K562 (cell line): ENCODE measurements at regions not wholly inside any gene's neighbourhood (a gene's known extent, or its start where the extent isn't known, plus 50 kb on each side); places are given as distances from the start of the nearest gene placed in this dataset.

ENCODE experiments used
- ATAC-seq: fragments of 200-7000 bp; cut with Tn5 transposase; 3 replicates; pipeline ENCODE4 v1.9.1; 2020; ENCODE audit warnings: moderate library complexity
- BruUV-seq: library from RNA; stranded (reverse); fragments of 400-500 nt; replicated peaks from 2 replicates; lab custom pipeline; 2021; lab: Mats Ljungman, UMichigan
- CTCF ChIA-PET: fragments of 300-600 bp; formaldehyde crosslinking; extraction: SDS; loops from one replicate; lab custom pipeline; 2021; ENCODE audit warnings: low intra/inter-chr PET ratio; lab: Yijun Ruan, JAX
- POLR2A ChIA-PET: fragments of 300-600, 350-650 bp; sonication (Branson Sonifier 250); formaldehyde crosslinking; extraction: SDS; loops from one replicate; lab custom pipeline; 2021; ENCODE audit warnings: antibody characterized with exemption, inconsistent platforms; lab: Yijun Ruan, JAX
- DNase-seq, 4 experiments: peaks; one replicate each; pipeline versions ENCODE4 v3.0.0 to v3.0.0-alpha.2; 2011 to 2018; ENCODE audit warnings: low spot score in 3 of 4, mixed read lengths in 3 of 4; ENCODE audit errors: extremely low read depth in 1 of 4
- FAIRE-seq: peaks from 2 replicates; lab custom pipeline; 2011; peaks lifted over from hg19 to GRCh38; lab: Jason Lieb, UNC
- H2AFZ ChIP-seq: 2 replicates; pipeline ENCODE4 v1.6.0; 2011; ENCODE audit warnings: low read depth, low read length, control low read depth, inconsistent platforms
- H3K27ac ChIP-seq: fragments of 200-600 bp; 3 replicates; pipeline ENCODE4 v1.8.0; 2011; ENCODE audit warnings: low read depth, mild to moderate bottlenecking, control low read depth, inconsistent platforms, low read length, moderate library complexity, mixed read lengths; ENCODE audit errors: extremely low read depth
- H3K27me3 ChIP-seq, 2 experiments: fragments of 300-600 bp in 1 of 2; 2 replicates in 1 of 2; 3 replicates in 1 of 2; pipeline versions ENCODE4 v1.6.0 to v1.8.0; 2011; ENCODE audit warnings: inconsistent platforms in 2 of 2, low read length in 2 of 2, mild to moderate bottlenecking in 1 of 2, mixed read lengths in 1 of 2, moderate library complexity in 1 of 2; ENCODE audit not compliant: control insufficient read depth in 2 of 2, insufficient read depth in 2 of 2
- H3K36me3 ChIP-seq: fragments of 300-600 bp; 3 replicates; pipeline ENCODE4 v1.8.0; 2011; ENCODE audit warnings: mild to moderate bottlenecking, low read length, inconsistent platforms; ENCODE audit not compliant: control insufficient read depth, insufficient read depth
- H3K4me1 ChIP-seq, 2 experiments: fragments of 200-600 bp in 1 of 2; replicated peaks in 1 of 2; 2 replicates in 1 of 2; 3 replicates in 1 of 2; pipeline versions ENCODE4 v1.5.1 to v1.8.0; 2011; ENCODE audit warnings: inconsistent platforms in 2 of 2, low read length in 2 of 2, mild to moderate bottlenecking in 1 of 2, mixed read lengths in 1 of 2, moderate library complexity in 1 of 2; ENCODE audit not compliant: control insufficient read depth in 2 of 2, insufficient read depth in 2 of 2
- H3K4me2 ChIP-seq: 2 replicates; pipeline ENCODE4 v1.6.1; 2011; ENCODE audit warnings: low read length, control low read depth, inconsistent platforms, mixed read lengths; ENCODE audit not compliant: insufficient read depth
- H3K4me3 ChIP-seq: fragments of 200-600 bp; sonication (generic), shearing (Covaris generic); 2 replicates; pipeline ENCODE4 v1.5.1; 2016; ENCODE audit warnings: control low read depth, inconsistent platforms
- H3K79me2 ChIP-seq: fragments of 200-600 bp; 3 replicates; pipeline ENCODE4 v1.8.0; 2011; ENCODE audit warnings: low read length, inconsistent platforms; ENCODE audit not compliant: control insufficient read depth, insufficient read depth
- H3K9ac ChIP-seq, 2 experiments: 2 replicates each; pipeline versions ENCODE4 v1.6.0 to v1.6.1; 2011; ENCODE audit warnings: low read depth in 2 of 2, low read length in 2 of 2, control low read depth in 1 of 2, inconsistent platforms in 1 of 2, mild to moderate bottlenecking in 1 of 2, mixed read lengths in 1 of 2; ENCODE audit not compliant: insufficient read depth in 1 of 2
- H3K9me1 ChIP-seq: one replicate; pipeline ENCODE4 v1.6.0; 2011; ENCODE audit warnings: inconsistent platforms, mild to moderate bottlenecking, low read length, moderate library complexity; ENCODE audit not compliant: control insufficient read depth, insufficient read depth
- H3K9me3 ChIP-seq: replicated peaks from 2 replicates; pipeline ENCODE4 v1.5.1; 2011; ENCODE audit warnings: low read depth, low read length, inconsistent platforms; ENCODE audit not compliant: control insufficient read depth, insufficient read depth
- H4K20me1 ChIP-seq: replicated peaks from 2 replicates; pipeline ENCODE4 v1.6.1; 2011; ENCODE audit warnings: low read length, inconsistent platforms, mixed read lengths; ENCODE audit not compliant: control insufficient read depth, insufficient read depth
- NCOR1 ChIP-seq: fragments of 450-650 bp; IDR thresholded peaks from 2 replicates; pipeline ENCODE4 v1.6.1; 2016; ENCODE audit warnings: mild to moderate bottlenecking, moderate library complexity
- NR2C1 ChIP-seq, 2 experiments: fragments of 450-650 bp; IDR thresholded peaks; 2 replicates each; pipeline ENCODE4 v1.6.1; 2017; ENCODE audit warnings: mild to moderate bottlenecking in 2 of 2, antibody characterized with exemption in 1 of 2, inconsistent platforms in 1 of 2, missing compliant biosample characterization in 1 of 2, missing genetic modification characterization in 1 of 2
- PML ChIP-seq: IDR thresholded peaks from 2 replicates; pipeline ENCODE4 v1.6.1; 2012; ENCODE audit warnings: low read length, inconsistent platforms
- PURB ChIP-seq: sonication (generic); formaldehyde crosslinking; IDR thresholded peaks from 2 replicates; pipeline ENCODE4 v1.9.0; 2021; ENCODE audit warnings: low read depth, mild to moderate bottlenecking, missing genetic modification reagents
- SMC3 ChIP-seq: conservative IDR thresholded peaks from 2 replicates; pipeline ENCODE4 v1.6.1; 2011; ENCODE audit warnings: low read depth, low read length, improper control_type of control experiment; ENCODE audit not compliant: insufficient read depth
- SPI1 ChIP-seq: IDR thresholded peaks from 2 replicates; pipeline ENCODE4 v1.6.1; 2011; ENCODE audit warnings: low read depth, low read length, control low read depth, borderline replicate concordance
- TAL1 ChIP-seq: fragments of 450-650 bp; IDR thresholded peaks from 2 replicates; pipeline ENCODE4 v1.6.1; 2016; ENCODE audit warnings: mild to moderate bottlenecking
- ZBTB26 ChIP-seq: fragments of 450-650 bp; formaldehyde crosslinking; IDR thresholded peaks from 2 replicates; pipeline ENCODE4 v1.4.0; 2022; ENCODE audit warnings: missing genetic modification characterization
- ZFX ChIP-seq: sonication (generic); formaldehyde crosslinking; IDR thresholded peaks from 2 replicates; pipeline ENCODE4 v1.8.0; 2022; ENCODE audit warnings: mild to moderate bottlenecking, missing genetic modification reagents, moderate library complexity
- ZNF436 ChIP-seq: fragments of 250-450, 450-650 bp; sonication (Bioruptor Pico); formaldehyde crosslinking; IDR thresholded peaks from 2 replicates; pipeline ENCODE4 v1.7.0; 2020; ENCODE audit warnings: mild to moderate bottlenecking
- WGBS: fragments of 100-300 bp; shearing (Covaris generic); methylation state at CpG from one replicate; pipeline ENCODE4 v1.1.6; 2016; ENCODE audit warnings: low coverage, mixed read lengths; ENCODE audit not compliant: insufficient coverage; ENCODE audit errors: missing lambda C conversion rate; 5-methylcytosine and 5-hydroxymethylcytosine counted together
- in situ Hi-C: fragments of 300-500 bp; cut with MboI; formaldehyde crosslinking; loops from 4 replicates; pipeline ENCODE4 v1.15.0; 2018; ENCODE audit warnings: inconsistent platforms, mixed read lengths
- intact Hi-C: fragments of 100-400 bp; cut with micrococcal nuclease; formaldehyde crosslinking; loops from 2 replicates; pipeline ENCODE4 v1.14.2; 2022
- TF ChIP-seq, protein P1 (sequence below): fragments of 450-650 bp; IDR thresholded peaks from 2 replicates; pipeline ENCODE4 v1.6.1; 2018; ENCODE audit not compliant: partially characterized antibody
- TF ChIP-seq, protein P2 (sequence below): sonication (generic); formaldehyde crosslinking; IDR thresholded peaks from 2 replicates; pipeline ENCODE4 v1.8.0; 2022; ENCODE audit warnings: mild to moderate bottlenecking, missing genetic modification reagents
- TF ChIP-seq, protein P3 (sequence below): IDR thresholded peaks from 3 replicates; pipeline ENCODE4 v1.6.1; 2011; ENCODE audit warnings: borderline replicate concordance, mild to moderate bottlenecking, moderate library complexity; ENCODE audit not compliant: insufficient read length; ENCODE audit errors: extremely low read depth

- TF ChIP-seq, protein P1, sequence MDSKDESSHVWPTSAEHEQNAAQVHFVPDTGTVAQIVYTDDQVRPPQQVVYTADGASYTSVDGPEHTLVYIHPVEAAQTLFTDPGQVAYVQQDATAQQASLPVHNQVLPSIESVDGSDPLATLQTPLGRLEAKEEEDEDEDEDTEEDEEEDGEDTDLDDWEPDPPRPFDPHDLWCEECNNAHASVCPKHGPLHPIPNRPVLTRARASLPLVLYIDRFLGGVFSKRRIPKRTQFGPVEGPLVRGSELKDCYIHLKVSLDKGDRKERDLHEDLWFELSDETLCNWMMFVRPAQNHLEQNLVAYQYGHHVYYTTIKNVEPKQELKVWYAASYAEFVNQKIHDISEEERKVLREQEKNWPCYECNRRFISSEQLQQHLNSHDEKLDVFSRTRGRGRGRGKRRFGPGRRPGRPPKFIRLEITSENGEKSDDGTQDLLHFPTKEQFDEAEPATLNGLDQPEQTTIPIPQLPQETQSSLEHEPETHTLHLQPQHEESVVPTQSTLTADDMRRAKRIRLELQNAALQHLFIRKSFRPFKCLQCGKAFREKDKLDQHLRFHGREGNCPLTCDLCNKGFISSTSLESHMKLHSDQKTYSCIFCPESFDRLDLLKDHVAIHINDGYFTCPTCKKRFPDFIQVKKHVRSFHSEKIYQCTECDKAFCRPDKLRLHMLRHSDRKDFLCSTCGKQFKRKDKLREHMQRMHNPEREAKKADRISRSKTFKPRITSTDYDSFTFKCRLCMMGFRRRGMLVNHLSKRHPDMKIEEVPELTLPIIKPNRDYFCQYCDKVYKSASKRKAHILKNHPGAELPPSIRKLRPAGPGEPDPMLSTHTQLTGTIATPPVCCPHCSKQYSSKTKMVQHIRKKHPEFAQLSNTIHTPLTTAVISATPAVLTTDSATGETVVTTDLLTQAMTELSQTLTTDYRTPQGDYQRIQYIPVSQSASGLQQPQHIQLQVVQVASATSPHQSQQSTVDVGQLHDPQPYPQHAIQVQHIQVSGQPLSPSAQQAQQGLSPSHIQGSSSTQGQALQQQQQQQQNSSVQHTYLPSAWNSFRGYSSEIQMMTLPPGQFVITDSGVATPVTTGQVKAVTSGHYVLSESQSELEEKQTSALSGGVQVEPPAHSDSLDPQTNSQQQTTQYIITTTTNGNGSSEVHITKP, result no peak
- no peak for TF ChIP-seq PURB (CRISPR knock-in tag)
- TF ChIP-seq, all 486 proteins: peak for 0
Observed at GRCh38 chr2:160568856-160569255, 75.2 kb upstream of the RBMS1 start (continued).

GRCh38 chr2:160570376-160570775 is 76.8 kb upstream of the RBMS1 start:
- Histone ChIP-seq H3K4me1 (no peaks in the 10 kb centered on the region), H3K27me3 (no peaks in the 10 kb centered on the region), H2AFZ (no peak overlapping the region), H3K36me3 (no peaks in the 10 kb centered on the region), H3K4me3 (no peak overlapping the region), H3K4me2 (no peak overlapping the region), H4K20me1 (no peaks in the 10 kb centered on the region), H3K9ac (no peak overlapping the region), H3K27ac (no peak overlapping the region), H3K9me1 (no peaks in the 10 kb centered on the region), H3K9me3 (peaks cover 2% of the 10 kb centered on the region), H3K79me2 (no peaks in the 10 kb centered on the region)
- DNase-seq (no peak), FAIRE-seq (no peak), ATAC-seq (no peak)
- BruUV-seq, result no TSS peak
- POLR2A ChIA-PET, result no interaction called here
- 6% methylated on average over 2 of the region's 2 CpGs for WGBS
- in situ Hi-C loops, result no loop called here
- CTCF ChIA-PET, result no interaction called here
- intact Hi-C loops, result no loop called here
- TF ChIP-seq NR2C1 (IDR thresholded peaks at IDR 0.05) (no peak), NR2C1 (tag; IDR thresholded peaks at IDR 0.05) (no peak), ZBTB26 (CRISPR knock-in tag) (no peak), ZNF436 (CRISPR knock-in tag) (no peak), TAL1 (no peak), SPI1 (no peak), ZFX (CRISPR knock-in tag) (no peak), SMC3 (no peak), NCOR1 (no peak), PML (no peak)
- TF ChIP-seq, protein P2, sequence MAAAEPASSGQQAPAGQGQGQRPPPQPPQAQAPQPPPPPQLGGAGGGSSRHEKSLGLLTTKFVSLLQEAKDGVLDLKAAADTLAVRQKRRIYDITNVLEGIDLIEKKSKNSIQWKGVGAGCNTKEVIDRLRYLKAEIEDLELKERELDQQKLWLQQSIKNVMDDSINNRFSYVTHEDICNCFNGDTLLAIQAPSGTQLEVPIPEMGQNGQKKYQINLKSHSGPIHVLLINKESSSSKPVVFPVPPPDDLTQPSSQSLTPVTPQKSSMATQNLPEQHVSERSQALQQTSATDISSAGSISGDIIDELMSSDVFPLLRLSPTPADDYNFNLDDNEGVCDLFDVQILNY (CRISPR knock-in tag), result no peak
- TF ChIP-seq, protein P3, sequence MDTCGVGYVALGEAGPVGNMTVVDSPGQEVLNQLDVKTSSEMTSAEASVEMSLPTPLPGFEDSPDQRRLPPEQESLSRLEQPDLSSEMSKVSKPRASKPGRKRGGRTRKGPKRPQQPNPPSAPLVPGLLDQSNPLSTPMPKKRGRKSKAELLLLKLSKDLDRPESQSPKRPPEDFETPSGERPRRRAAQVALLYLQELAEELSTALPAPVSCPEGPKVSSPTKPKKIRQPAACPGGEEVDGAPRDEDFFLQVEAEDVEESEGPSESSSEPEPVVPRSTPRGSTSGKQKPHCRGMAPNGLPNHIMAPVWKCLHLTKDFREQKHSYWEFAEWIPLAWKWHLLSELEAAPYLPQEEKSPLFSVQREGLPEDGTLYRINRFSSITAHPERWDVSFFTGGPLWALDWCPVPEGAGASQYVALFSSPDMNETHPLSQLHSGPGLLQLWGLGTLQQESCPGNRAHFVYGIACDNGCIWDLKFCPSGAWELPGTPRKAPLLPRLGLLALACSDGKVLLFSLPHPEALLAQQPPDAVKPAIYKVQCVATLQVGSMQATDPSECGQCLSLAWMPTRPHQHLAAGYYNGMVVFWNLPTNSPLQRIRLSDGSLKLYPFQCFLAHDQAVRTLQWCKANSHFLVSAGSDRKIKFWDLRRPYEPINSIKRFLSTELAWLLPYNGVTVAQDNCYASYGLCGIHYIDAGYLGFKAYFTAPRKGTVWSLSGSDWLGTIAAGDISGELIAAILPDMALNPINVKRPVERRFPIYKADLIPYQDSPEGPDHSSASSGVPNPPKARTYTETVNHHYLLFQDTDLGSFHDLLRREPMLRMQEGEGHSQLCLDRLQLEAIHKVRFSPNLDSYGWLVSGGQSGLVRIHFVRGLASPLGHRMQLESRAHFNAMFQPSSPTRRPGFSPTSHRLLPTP, result no peak
